ENCODE measurements at regions not wholly inside any gene's neighbourhood (a gene's known extent, or its start where the extent isn't known, plus 50 kb on each side); places are given as distances from the start of the nearest gene placed in this dataset.
A peak's percentile ranks its signal among the peaks of the same experiment; 100 is the strongest.

DNA sequence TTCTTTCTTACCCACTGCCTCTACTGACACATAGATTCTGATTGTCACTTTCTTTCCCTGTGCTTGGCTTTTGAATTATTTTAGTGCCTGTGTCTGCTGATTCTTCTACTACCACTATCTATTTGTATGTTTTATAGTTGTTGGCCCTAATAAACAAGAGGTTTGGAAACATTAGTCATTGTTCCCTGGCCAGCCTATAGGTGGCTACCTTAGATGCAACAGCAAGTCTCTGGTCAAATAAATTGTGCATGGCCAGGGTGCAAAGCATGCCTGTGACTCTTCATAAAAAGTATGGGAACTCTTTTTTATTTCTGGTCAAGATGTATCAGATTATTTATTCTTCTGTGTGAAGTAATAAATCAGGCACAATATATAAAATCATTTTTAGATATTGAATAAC, 124.4 kb downstream of the PLK2 start:
- H3K4me3 ChIP-seq (ENCODE audit: low read depth in 2 of 2, low read length in 2 of 2): no peak overlapping the region
- H3K36me3 ChIP-seq (ENCODE audit: control insufficient read depth, insufficient read depth, low read length): no peaks in the 10 kb centered on the region
- ATAC-seq (no peak), DNase-seq (ENCODE audit: low read depth, low spot score) (no peak)
- peak overlapping the region; percentile 25; the same call in 1 of the 2 replicates for H3K27ac ChIP-seq (ENCODE audit: low read length)
- TF ChIP-seq, protein P1, sequence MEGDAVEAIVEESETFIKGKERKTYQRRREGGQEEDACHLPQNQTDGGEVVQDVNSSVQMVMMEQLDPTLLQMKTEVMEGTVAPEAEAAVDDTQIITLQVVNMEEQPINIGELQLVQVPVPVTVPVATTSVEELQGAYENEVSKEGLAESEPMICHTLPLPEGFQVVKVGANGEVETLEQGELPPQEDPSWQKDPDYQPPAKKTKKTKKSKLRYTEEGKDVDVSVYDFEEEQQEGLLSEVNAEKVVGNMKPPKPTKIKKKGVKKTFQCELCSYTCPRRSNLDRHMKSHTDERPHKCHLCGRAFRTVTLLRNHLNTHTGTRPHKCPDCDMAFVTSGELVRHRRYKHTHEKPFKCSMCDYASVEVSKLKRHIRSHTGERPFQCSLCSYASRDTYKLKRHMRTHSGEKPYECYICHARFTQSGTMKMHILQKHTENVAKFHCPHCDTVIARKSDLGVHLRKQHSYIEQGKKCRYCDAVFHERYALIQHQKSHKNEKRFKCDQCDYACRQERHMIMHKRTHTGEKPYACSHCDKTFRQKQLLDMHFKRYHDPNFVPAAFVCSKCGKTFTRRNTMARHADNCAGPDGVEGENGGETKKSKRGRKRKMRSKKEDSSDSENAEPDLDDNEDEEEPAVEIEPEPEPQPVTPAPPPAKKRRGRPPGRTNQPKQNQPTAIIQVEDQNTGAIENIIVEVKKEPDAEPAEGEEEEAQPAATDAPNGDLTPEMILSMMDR (IDR thresholded peaks at IDR 0.05): peak; percentile 32; the same call in 1 of the 2 replicates
- no peak for TF ChIP-seq SIN3A (IDR thresholded peaks at IDR 0.05; ENCODE audit: borderline replicate concordance, insufficient read depth, low read depth, low read length)
- TF ChIP-seq, protein P2, sequence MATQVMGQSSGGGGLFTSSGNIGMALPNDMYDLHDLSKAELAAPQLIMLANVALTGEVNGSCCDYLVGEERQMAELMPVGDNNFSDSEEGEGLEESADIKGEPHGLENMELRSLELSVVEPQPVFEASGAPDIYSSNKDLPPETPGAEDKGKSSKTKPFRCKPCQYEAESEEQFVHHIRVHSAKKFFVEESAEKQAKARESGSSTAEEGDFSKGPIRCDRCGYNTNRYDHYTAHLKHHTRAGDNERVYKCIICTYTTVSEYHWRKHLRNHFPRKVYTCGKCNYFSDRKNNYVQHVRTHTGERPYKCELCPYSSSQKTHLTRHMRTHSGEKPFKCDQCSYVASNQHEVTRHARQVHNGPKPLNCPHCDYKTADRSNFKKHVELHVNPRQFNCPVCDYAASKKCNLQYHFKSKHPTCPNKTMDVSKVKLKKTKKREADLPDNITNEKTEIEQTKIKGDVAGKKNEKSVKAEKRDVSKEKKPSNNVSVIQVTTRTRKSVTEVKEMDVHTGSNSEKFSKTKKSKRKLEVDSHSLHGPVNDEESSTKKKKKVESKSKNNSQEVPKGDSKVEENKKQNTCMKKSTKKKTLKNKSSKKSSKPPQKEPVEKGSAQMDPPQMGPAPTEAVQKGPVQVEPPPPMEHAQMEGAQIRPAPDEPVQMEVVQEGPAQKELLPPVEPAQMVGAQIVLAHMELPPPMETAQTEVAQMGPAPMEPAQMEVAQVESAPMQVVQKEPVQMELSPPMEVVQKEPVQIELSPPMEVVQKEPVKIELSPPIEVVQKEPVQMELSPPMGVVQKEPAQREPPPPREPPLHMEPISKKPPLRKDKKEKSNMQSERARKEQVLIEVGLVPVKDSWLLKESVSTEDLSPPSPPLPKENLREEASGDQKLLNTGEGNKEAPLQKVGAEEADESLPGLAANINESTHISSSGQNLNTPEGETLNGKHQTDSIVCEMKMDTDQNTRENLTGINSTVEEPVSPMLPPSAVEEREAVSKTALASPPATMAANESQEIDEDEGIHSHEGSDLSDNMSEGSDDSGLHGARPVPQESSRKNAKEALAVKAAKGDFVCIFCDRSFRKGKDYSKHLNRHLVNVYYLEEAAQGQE (IDR thresholded peaks at IDR 0.05; ENCODE audit: insufficient read depth in 1 of 2, low read depth in 2 of 2, low read length in 1 of 2): no peak
- no peak for TF ChIP-seq TCF7L2 (IDR thresholded peaks at IDR 0.05; ENCODE audit: low read depth, low read length)
- POLR2A ChIA-PET: no interaction called here
- H3K27me3 ChIP-seq (ENCODE audit: control insufficient read depth, insufficient read depth, low read length): no peaks in the 10 kb centered on the region
- no peaks in the 10 kb centered on the region; the same call in 1 of the 2 replicates for H3K4me1 ChIP-seq (ENCODE audit: control insufficient read depth, insufficient read depth, low read length)
- no TSS peak for BruUV-seq (replicated peaks)
- intact Hi-C loops (cut with micrococcal nuclease; ENCODE audit: unreplicated experiment): no loop called here
- in situ Hi-C loops (cut with HindIII; ENCODE audit: low pct_unique_long_range_greater_than_20kb, low sequenced_read_pairs): no loop called here
- no peaks in the 10 kb centered on the region for H3K9me3 ChIP-seq (ENCODE audit: control insufficient read depth, insufficient read depth, low read depth, low read length)
- CTCF ChIA-PET: no interaction called here

DNA sequence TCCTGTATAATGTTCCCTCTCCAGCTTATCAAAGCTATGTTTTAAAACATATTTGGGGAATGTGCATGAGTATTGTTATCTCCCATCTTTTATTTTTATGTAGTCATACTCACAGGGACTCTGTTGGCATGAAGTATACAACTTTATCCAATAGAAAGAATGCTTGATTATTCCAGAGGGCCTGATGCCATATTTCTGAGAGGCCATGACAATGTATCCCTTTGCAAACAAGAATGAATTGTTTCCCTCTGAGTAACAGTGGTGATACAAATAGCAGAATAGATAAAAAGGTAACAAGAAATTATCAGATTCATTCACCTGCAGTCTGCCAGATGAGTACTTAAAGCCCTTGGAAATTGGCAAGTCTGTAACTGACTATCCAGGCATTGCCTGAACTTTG, 125.9 kb downstream of the PLK2 start:
- CTCF ChIA-PET: no interaction called here
- no peaks in the 10 kb centered on the region for H3K36me3 ChIP-seq (ENCODE audit: control insufficient read depth, insufficient read depth, low read length)

More for the DNA sequence above, 125.9 kb downstream of the PLK2 start:
- BruUV-seq (replicated peaks): no TSS peak
- H3K27me3 ChIP-seq (ENCODE audit: control insufficient read depth, insufficient read depth, low read length): no peaks in the 10 kb centered on the region
- in situ Hi-C loops (cut with HindIII; ENCODE audit: low pct_unique_long_range_greater_than_20kb, low sequenced_read_pairs): no loop called here
- no peak overlapping the region for H3K4me3 ChIP-seq (ENCODE audit: low read depth in 2 of 2, low read length in 2 of 2)
- TF ChIP-seq POLR2AphosphoS5 (IDR thresholded peaks at IDR 0.05; ENCODE audit: low read depth, low read length) (no peak), TCF7L2 (IDR thresholded peaks at IDR 0.05; ENCODE audit: low read depth, low read length) (no peak), SIN3A (IDR thresholded peaks at IDR 0.05; ENCODE audit: borderline replicate concordance, insufficient read depth, low read depth, low read length) (no peak)
- TF ChIP-seq, protein P2 (IDR thresholded peaks at IDR 0.05; ENCODE audit: insufficient read depth in 1 of 2, low read depth in 2 of 2, low read length in 1 of 2): no peak
- TF ChIP-seq, protein P1 (IDR thresholded peaks at IDR 0.05): no peak
- POLR2A ChIA-PET: no interaction called here
- no peaks in the 10 kb centered on the region; the same call in 1 of the 2 replicates for H3K4me1 ChIP-seq (ENCODE audit: control insufficient read depth, insufficient read depth, low read length)
- no peak for ATAC-seq
- intact Hi-C loops (cut with micrococcal nuclease; ENCODE audit: unreplicated experiment): no loop called here
- H3K27ac ChIP-seq (ENCODE audit: low read length): 0 out of 2 replicates have a peak overlapping the region, but pooled peaks have one; percentile 14
- no peak for DNase-seq (ENCODE audit: low read depth, low spot score)
- no peaks in the 10 kb centered on the region for H3K9me3 ChIP-seq (ENCODE audit: control insufficient read depth, insufficient read depth, low read depth, low read length)

All from Panc1 (cell line).